ENCODE measurements at regions not wholly inside any gene's neighbourhood (a gene's known extent, or its start where the extent isn't known, plus 50 kb on each side); places are given as distances from the start of the nearest gene placed in this dataset.

- TF ChIP-seq REST (IDR thresholded peaks at IDR 0.05) (no peak), YY1 (IDR thresholded peaks at IDR 0.05) (no peak), FOXA1 (IDR thresholded peaks at IDR 0.05) (no peak)
Measured at GRCh38 chr4:41400296-41400695, 137.7 kb upstream of the LIMCH1 start (continued).

DNA sequence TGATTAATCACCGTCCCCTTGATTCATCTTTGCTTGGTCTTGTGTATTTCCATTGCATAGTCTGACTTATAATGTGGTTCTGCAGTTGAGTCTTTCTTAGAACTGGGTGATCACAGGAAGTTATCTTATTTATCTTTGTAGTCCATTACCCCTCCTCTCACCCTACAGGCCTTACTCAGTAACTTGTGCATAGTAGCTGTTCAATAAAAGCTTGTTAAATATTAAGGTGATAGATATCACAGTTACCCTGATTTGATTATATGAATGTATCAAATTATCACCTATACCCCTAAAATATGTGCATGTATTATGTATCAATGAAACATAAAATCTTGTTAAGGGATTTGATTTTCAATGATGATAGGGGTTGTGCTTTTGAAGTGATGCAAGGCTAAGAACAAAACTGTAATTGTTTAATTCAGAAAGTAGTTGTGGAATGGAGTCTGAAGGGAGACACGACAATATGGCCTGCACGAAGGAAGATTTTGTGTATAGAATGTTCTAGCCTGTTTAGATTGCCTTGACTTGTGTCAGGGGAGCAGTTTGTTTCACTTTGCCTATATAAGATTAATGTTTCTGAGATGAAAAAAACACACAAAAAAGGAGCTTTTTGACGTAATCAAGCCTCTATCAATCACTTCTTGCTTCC lies 132.4 kb upstream of the LIMCH1 start:
- peak overlapping the region in 1 of 2 donors; percentile 4 for H3K27ac ChIP-seq (ENCODE audit: low read depth in 1 of 2, low read length in 2 of 2)
- H3K9me3 ChIP-seq (ENCODE audit: control insufficient read depth in 4 of 4, low read length in 3 of 4): no peaks in the 10 kb centered on the region
- peaks cover 0 to 3% (median under 1%) of the 10 kb centered on the region in 4 donors for H3K4me1 ChIP-seq (ENCODE audit: control insufficient read depth in 4 of 4, insufficient read depth in 4 of 4, low read length in 3 of 4)
- no peak overlapping the region for H3K4me3 ChIP-seq (ENCODE audit: low read depth in 1 of 3, low read length in 3 of 3)
- DNase-seq (ENCODE audit: low spot score): no peak
- no peaks in the 10 kb centered on the region for H3K27me3 ChIP-seq (ENCODE audit: control insufficient read depth in 4 of 4, insufficient read depth in 4 of 4, low read length in 3 of 4)
- TF ChIP-seq TAF1 (conservative IDR thresholded peaks at IDR 0.05): no peak
- TF ChIP-seq JUND (IDR thresholded peaks at IDR 0.05): no peak
- no peak for TF ChIP-seq YY1 (IDR thresholded peaks at IDR 0.05)
- TF ChIP-seq, protein P1, sequence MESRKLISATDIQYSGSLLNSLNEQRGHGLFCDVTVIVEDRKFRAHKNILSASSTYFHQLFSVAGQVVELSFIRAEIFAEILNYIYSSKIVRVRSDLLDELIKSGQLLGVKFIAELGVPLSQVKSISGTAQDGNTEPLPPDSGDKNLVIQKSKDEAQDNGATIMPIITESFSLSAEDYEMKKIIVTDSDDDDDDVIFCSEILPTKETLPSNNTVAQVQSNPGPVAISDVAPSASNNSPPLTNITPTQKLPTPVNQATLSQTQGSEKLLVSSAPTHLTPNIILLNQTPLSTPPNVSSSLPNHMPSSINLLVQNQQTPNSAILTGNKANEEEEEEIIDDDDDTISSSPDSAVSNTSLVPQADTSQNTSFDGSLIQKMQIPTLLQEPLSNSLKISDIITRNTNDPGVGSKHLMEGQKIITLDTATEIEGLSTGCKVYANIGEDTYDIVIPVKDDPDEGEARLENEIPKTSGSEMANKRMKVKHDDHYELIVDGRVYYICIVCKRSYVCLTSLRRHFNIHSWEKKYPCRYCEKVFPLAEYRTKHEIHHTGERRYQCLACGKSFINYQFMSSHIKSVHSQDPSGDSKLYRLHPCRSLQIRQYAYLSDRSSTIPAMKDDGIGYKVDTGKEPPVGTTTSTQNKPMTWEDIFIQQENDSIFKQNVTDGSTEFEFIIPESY (IDR thresholded peaks at IDR 0.05): no peak
- no peak for TF ChIP-seq MAX (IDR thresholded peaks at IDR 0.05)
- no peak for TF ChIP-seq HNF4A (conservative IDR thresholded peaks at IDR 0.05)
- no peak for TF ChIP-seq FOXA2 (IDR thresholded peaks at IDR 0.05)
- TF ChIP-seq GABPA (IDR thresholded peaks at IDR 0.05 in 1 of 2, conservative IDR thresholded peaks at IDR 0.05 in 1 of 2): no peak
- no peak for TF ChIP-seq EGR1 (IDR thresholded peaks at IDR 0.05; ENCODE audit: low read depth in 2 of 2)
- TF ChIP-seq, protein P2, sequence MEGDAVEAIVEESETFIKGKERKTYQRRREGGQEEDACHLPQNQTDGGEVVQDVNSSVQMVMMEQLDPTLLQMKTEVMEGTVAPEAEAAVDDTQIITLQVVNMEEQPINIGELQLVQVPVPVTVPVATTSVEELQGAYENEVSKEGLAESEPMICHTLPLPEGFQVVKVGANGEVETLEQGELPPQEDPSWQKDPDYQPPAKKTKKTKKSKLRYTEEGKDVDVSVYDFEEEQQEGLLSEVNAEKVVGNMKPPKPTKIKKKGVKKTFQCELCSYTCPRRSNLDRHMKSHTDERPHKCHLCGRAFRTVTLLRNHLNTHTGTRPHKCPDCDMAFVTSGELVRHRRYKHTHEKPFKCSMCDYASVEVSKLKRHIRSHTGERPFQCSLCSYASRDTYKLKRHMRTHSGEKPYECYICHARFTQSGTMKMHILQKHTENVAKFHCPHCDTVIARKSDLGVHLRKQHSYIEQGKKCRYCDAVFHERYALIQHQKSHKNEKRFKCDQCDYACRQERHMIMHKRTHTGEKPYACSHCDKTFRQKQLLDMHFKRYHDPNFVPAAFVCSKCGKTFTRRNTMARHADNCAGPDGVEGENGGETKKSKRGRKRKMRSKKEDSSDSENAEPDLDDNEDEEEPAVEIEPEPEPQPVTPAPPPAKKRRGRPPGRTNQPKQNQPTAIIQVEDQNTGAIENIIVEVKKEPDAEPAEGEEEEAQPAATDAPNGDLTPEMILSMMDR (IDR thresholded peaks at IDR 0.05; ENCODE audit: low read depth, low read length, missing input control): no peak
- no peak for TF ChIP-seq NR2F2 (IDR thresholded peaks at IDR 0.05)
- H3K9ac ChIP-seq (ENCODE audit: low read depth in 1 of 2, low read length in 2 of 2): no peak overlapping the region
- WGBS: 86% methylated on average over 4 of the region's 4 CpGs
- no peaks in the 10 kb centered on the region for H3K36me3 ChIP-seq (ENCODE audit: control insufficient read depth in 4 of 4, insufficient read depth in 3 of 4, low read depth in 1 of 4, low read length in 3 of 4)
